ENCODE measurements at regions not wholly inside any gene's neighbourhood (a gene's known extent, or its start where the extent isn't known, plus 50 kb on each side); places are given as distances from the start of the nearest gene placed in this dataset.

- POLR2A ChIA-PET = no interaction called here
- no peaks in the 10 kb centered on the region for H3K36me3 ChIP-seq (ENCODE audit: insufficient read depth, low read length)
- H3K4me2 ChIP-seq (ENCODE audit: low read length) = no peak overlapping the region
- H2AFZ ChIP-seq (ENCODE audit: low read length) = no peak overlapping the region
- no peaks in the 10 kb centered on the region for H4K20me1 ChIP-seq (ENCODE audit: insufficient read depth, low read length)
- BruUV-seq (replicated peaks) = no TSS peak
- TF ChIP-seq CTCF (conservative IDR thresholded peaks at IDR 0.05; ENCODE audit: low read length) (no peak), EZH2phosphoT487 (IDR thresholded peaks at IDR 0.05; ENCODE audit: borderline replicate concordance, low read depth, low read length) (no peak)
- intact Hi-C loops (cut with micrococcal nuclease; ENCODE audit: unreplicated experiment) = no loop called here
- H3K27ac ChIP-seq (ENCODE audit: low read depth, low read length, poor library complexity, severe bottlenecking) = no peak overlapping the region
- no peaks in the 10 kb centered on the region for H3K9me3 ChIP-seq (ENCODE audit: low read length)
- H3K9me2 ChIP-seq (ENCODE audit: insufficient read depth, low read length) = no peaks in the 10 kb centered on the region
- DNase-seq (ENCODE audit: low spot score) = no peak
- H3K4me3 ChIP-seq (ENCODE audit: low read depth, low read length, poor library complexity, severe bottlenecking) = no peak overlapping the region
- H3K4me1 ChIP-seq (ENCODE audit: insufficient read depth, low read length, poor library complexity, severe bottlenecking) = no peaks in the 10 kb centered on the region
- CTCF ChIA-PET (ENCODE audit: unreplicated experiment) = no interaction called here
- H3K79me2 ChIP-seq (ENCODE audit: insufficient read depth, low read depth, low read length) = no peaks in the 10 kb centered on the region
Measured at GRCh38 chr13:109995578-109995977, 209.2 kb upstream of the IRS2 start.

GRCh38 chr13:109990296-109990695 lies 203.9 kb upstream of the IRS2 start:
- CTCF ChIA-PET (ENCODE audit: unreplicated experiment) = no interaction called here

GRCh38 chr13:109989686-109990085 lies 203.3 kb upstream of the IRS2 start:
- Histone ChIP-seq H3K4me1 (ENCODE audit: insufficient read depth, low read length, poor library complexity, severe bottlenecking) (no peaks in the 10 kb centered on the region), H3K4me3 (ENCODE audit: low read depth, low read length, poor library complexity, severe bottlenecking) (no peak overlapping the region), H2AFZ (ENCODE audit: low read length) (no peak overlapping the region), H3K79me2 (ENCODE audit: insufficient read depth, low read depth, low read length) (no peaks in the 10 kb centered on the region), H3K36me3 (ENCODE audit: insufficient read depth, low read length) (no peaks in the 10 kb centered on the region), H3K4me2 (ENCODE audit: low read length) (no peak overlapping the region), H3K9me2 (ENCODE audit: insufficient read depth, low read length) (no peaks in the 10 kb centered on the region), H3K9me3 (ENCODE audit: low read length) (no peaks in the 10 kb centered on the region), H4K20me1 (ENCODE audit: insufficient read depth, low read length) (no peaks in the 10 kb centered on the region), H3K27ac (ENCODE audit: low read depth, low read length, poor library complexity, severe bottlenecking) (no peak overlapping the region)
- BruUV-seq (replicated peaks) = no TSS peak
- TF ChIP-seq CTCF (conservative IDR thresholded peaks at IDR 0.05; ENCODE audit: low read length) = no peak
- no peak for TF ChIP-seq EZH2phosphoT487 (IDR thresholded peaks at IDR 0.05; ENCODE audit: borderline replicate concordance, low read depth, low read length)
- ChIA-PET CTCF (ENCODE audit: unreplicated experiment) (no interaction called here), POLR2A (no interaction called here)
- intact Hi-C loops (cut with micrococcal nuclease; ENCODE audit: unreplicated experiment) = no loop called here
- no peak for DNase-seq (ENCODE audit: low spot score)

More at GRCh38 chr13:109990296-109990695, 203.9 kb upstream of the IRS2 start:
- Histone ChIP-seq H2AFZ (ENCODE audit: low read length) (no peak overlapping the region), H3K27ac (ENCODE audit: low read depth, low read length, poor library complexity, severe bottlenecking) (no peak overlapping the region), H3K9me2 (ENCODE audit: insufficient read depth, low read length) (no peaks in the 10 kb centered on the region), H3K4me3 (ENCODE audit: low read depth, low read length, poor library complexity, severe bottlenecking) (no peak overlapping the region), H3K9me3 (ENCODE audit: low read length) (no peaks in the 10 kb centered on the region), H3K79me2 (ENCODE audit: insufficient read depth, low read depth, low read length) (no peaks in the 10 kb centered on the region), H3K4me1 (ENCODE audit: insufficient read depth, low read length, poor library complexity, severe bottlenecking) (no peaks in the 10 kb centered on the region), H4K20me1 (ENCODE audit: insufficient read depth, low read length) (no peaks in the 10 kb centered on the region), H3K36me3 (ENCODE audit: insufficient read depth, low read length) (no peaks in the 10 kb centered on the region), H3K4me2 (ENCODE audit: low read length) (no peak overlapping the region)
- no peak for DNase-seq (ENCODE audit: low spot score)
- intact Hi-C loops (cut with micrococcal nuclease; ENCODE audit: unreplicated experiment) = no loop called here
- BruUV-seq (replicated peaks) = no TSS peak
- POLR2A ChIA-PET = interaction anchor here (0.7 kb wide), 1 partner anchor 403 kb away, joined by 3 read pairs; no protein-coding TSS in a partner anchor
- no peak for TF ChIP-seq CTCF (conservative IDR thresholded peaks at IDR 0.05; ENCODE audit: low read length)
- TF ChIP-seq EZH2phosphoT487 (IDR thresholded peaks at IDR 0.05; ENCODE audit: borderline replicate concordance, low read depth, low read length) = no peak
